RWPE1 (cell line): ENCODE measurements at regions not wholly inside any gene's neighbourhood (a gene's known extent, or its start where the extent isn't known, plus 50 kb on each side); places are given as distances from the start of the nearest gene placed in this dataset.

Experiments
- CTCF ChIA-PET: fragments of 350-600 bp; sonication (Branson Sonifier 250); formaldehyde crosslinking; extraction: SDS; loops from one replicate; lab custom pipeline; 2021; lab: Yijun Ruan, JAX
- POLR2A ChIA-PET: fragments of 400-600 bp; formaldehyde crosslinking; extraction: SDS; loops from one replicate; lab custom pipeline; 2020; ENCODE audit warnings: antibody characterized with exemption; ENCODE audit not compliant: low non-redundant PET; lab: Yijun Ruan, JAX
- DNase-seq: peaks from one replicate; pipeline ENCODE4 v3.0.0; 2012; ENCODE audit warnings: low spot score
- H3K27ac ChIP-seq: fragments of 450-650 bp; 2 replicates; pipeline ENCODE4 v1.5.1; 2017
- TF ChIP-seq, protein P1 (sequence below): fragments of 450-650 bp; conservative IDR thresholded peaks from 2 replicates; pipeline ENCODE4 v1.5.1; 2017; ENCODE audit warnings: low read depth, mild to moderate bottlenecking

DNA sequence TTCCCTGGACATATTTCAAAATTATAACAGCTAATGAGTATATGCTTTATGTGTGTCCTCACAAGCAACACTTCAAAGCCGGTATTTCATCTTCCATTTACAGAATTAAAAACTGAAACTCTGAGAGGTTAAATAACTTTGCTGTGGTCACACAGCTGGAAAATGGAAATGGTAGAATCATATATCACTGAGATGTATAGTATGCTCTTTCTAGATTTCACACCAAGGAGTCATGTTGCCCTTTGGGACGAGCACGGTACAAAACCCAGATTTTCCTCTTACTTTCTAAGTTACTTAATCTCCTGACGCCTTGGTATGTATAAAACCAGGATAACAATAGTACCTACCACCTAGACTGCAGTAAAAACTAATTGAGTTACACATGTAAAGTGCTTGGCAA lies 152.6 kb upstream of the GRIP1 start:
- TF ChIP-seq, protein P1, sequence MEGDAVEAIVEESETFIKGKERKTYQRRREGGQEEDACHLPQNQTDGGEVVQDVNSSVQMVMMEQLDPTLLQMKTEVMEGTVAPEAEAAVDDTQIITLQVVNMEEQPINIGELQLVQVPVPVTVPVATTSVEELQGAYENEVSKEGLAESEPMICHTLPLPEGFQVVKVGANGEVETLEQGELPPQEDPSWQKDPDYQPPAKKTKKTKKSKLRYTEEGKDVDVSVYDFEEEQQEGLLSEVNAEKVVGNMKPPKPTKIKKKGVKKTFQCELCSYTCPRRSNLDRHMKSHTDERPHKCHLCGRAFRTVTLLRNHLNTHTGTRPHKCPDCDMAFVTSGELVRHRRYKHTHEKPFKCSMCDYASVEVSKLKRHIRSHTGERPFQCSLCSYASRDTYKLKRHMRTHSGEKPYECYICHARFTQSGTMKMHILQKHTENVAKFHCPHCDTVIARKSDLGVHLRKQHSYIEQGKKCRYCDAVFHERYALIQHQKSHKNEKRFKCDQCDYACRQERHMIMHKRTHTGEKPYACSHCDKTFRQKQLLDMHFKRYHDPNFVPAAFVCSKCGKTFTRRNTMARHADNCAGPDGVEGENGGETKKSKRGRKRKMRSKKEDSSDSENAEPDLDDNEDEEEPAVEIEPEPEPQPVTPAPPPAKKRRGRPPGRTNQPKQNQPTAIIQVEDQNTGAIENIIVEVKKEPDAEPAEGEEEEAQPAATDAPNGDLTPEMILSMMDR = no peak
- H3K27ac ChIP-seq = no peak overlapping the region
- CTCF ChIA-PET = no interaction called here
- no peak for DNase-seq
- POLR2A ChIA-PET = no interaction called here

DNA sequence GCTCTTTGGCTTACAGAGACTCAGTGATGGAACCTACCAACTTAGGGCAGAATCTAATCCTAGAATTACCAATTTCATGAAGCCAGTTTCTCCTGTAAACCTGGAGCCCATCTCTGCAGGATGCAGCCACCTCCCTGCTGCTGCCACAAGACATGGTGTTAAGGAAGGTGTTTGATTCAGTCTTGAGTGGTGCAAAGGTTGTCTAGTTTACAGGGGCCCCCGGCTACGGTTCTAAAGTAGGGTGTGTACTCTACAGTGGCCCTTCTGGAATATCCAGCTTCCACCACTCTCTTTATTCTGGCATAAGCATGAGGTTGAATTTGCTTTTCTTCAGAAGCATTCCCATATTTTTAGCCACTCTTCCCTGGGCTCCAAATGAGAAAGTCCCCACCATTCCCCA lies 154.1 kb upstream of the GRIP1 start:
- no peak for DNase-seq
- ChIA-PET CTCF (interaction anchor here (0.5 kb wide), 1 partner anchor 625 kb away, joined by 3 read pairs; no protein-coding TSS in a partner anchor), POLR2A (no interaction called here)
- no peak overlapping the region for H3K27ac ChIP-seq
- TF ChIP-seq, protein P1 = no peak

DNA sequence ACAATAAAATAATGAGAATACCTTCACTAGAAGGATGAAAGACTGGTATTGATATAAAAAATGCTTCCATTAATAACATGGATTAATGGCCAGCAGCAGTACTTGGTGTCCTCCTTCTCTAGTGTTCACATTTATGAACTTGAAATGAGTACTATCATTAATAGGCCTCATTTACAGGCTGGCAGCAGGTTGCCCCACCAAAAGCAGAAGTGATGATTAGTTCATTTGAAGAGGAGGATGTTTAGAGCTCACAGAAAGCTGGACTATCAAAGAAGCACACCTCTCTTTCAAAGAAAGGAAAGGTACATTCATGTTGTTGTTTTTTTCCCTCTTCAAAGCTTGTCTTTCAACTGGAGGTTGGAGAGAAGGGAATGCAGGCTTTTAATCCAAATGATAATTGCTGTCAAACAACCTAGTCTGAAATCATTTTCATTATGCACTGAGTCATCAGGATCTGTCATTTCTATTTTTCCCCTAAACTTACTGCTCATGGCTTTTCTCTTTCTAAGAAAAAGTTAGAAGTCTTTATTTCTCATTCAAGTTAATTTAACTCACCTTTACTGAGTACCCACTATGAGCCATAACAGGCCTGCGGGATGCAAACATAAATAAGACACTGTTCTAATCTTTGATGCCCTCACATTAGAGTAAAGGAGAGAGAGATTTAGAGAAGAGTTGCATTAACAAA lies 157.9 kb upstream of the GRIP1 start:
- no peak for DNase-seq
- CTCF ChIA-PET = no interaction called here
- POLR2A ChIA-PET = no interaction called here
- no peak overlapping the region for H3K27ac ChIP-seq
- TF ChIP-seq, protein P1 = no peak

DNA sequence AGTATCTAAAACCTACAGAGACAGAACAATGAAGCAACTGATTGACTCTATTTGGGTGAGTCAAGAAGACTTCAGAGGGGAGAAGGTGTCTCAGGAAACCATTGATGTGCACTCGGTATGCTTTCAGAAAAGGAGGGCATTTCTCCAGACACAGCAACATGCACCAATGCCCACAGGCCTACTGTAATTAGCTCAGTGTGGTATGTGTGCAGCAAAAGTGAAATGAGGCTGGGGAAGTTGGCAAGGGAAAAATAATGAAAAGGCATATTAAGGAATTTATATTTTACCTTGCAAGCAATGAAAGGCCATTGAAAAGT lies 158.4 kb upstream of the GRIP1 start:
- ChIA-PET POLR2A (no interaction called here), CTCF (no interaction called here)

DNA sequence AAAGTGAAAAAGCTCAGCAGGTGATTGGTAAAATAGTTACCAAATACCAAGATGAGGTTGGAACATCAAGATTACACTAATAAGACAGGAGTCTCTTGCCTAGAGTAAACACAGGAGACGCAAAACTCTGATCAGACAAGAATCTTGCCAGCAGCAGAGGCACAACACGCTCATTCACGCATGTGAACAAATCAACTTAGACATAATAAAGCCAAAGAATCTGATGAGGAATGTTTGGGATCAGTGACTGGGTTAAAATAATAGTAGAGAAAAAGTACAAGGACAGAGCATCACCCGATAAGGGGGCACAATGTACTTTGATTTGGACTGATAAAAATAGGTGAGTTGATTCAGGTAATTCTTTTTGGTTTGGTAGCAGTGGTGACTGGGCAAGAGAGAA lies 159.5 kb upstream of the GRIP1 start:
- ChIA-PET POLR2A (no interaction called here), CTCF (no interaction called here)
- TF ChIP-seq, protein P1 = no peak
- DNase-seq = no peak
- no peak overlapping the region for H3K27ac ChIP-seq

More for the DNA sequence above, 158.4 kb upstream of the GRIP1 start:
- no peak for DNase-seq
- H3K27ac ChIP-seq = no peak overlapping the region
- TF ChIP-seq, protein P1 = no peak

DNA sequence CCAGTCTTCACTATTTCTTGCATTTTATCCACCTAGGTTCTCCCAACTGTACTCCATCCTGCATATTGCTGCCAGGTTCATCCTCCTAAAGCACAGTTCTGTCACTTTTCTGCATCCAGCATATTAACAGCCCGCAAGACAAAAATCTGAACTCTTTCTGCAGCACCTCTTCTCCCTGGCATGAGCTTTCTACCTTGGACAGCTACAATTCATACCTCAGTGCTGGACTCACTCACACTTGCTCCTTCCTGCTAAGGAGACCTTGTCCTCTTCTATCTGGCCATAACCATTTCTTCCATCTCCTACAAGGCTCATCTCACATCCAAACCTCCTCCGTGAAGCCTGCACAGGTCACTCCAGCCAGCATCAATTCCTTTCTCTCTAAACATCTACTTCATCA lies 170.1 kb upstream of the GRIP1 start:
- POLR2A ChIA-PET = no interaction called here
- CTCF ChIA-PET = no interaction called here
- TF ChIP-seq, protein P1 = no peak
- no peak overlapping the region for H3K27ac ChIP-seq
- no peak for DNase-seq
